DMS 273 (cell line): ENCODE measurements at regions not wholly inside any gene's neighbourhood (a gene's known extent, or its start where the extent isn't known, plus 50 kb on each side); places are given as distances from the start of the nearest gene placed in this dataset.

Experiments used
- DNase-seq: peaks from one replicate; lab custom pipeline; 2025; ENCODE audit not compliant: unreplicated experiment; lab: John Stamatoyannopoulos, UW

- DNase-seq = no peak
Observed at GRCh38 chr16:7990626-7991260, 599.6 kb downstream of the TMEM114 start.

GRCh38 chr16:7983676-7984075 lies 606.6 kb downstream of the TMEM114 start:
- no peak for DNase-seq

GRCh38 chr16:7980133-7980483 lies 610.2 kb downstream of the TMEM114 start:
- no peak for DNase-seq

- no peak for DNase-seq
Observed at GRCh38 chr16:7979448-7980132, 610.7 kb downstream of the TMEM114 start.

GRCh38 chr16:7976563-7976962 lies 613.7 kb downstream of the TMEM114 start:
- no peak for DNase-seq

- no peak for DNase-seq
Observed at GRCh38 chr16:7976125-7976524, 614.2 kb downstream of the TMEM114 start.

- no peak for DNase-seq
Observed at GRCh38 chr16:7967996-7968509, 622.3 kb downstream of the TMEM114 start.

GRCh38 chr16:7964744-7965143 lies 625.6 kb downstream of the TMEM114 start:
- DNase-seq = no peak

- DNase-seq = no peak
Observed at GRCh38 chr16:7964167-7964566, 626.1 kb downstream of the TMEM114 start.

- DNase-seq = no peak
Observed at GRCh38 chr16:7962091-7962879, 628.0 kb downstream of the TMEM114 start.

- DNase-seq = no peak
Observed at GRCh38 chr16:7957151-7957550, 624.5 kb downstream of the RBFOX1 start.

- no peak for DNase-seq
Observed at GRCh38 chr16:7953360-7953759, 620.7 kb downstream of the RBFOX1 start.

- no peak for DNase-seq
Observed at GRCh38 chr16:7946142-7946541, 613.5 kb downstream of the RBFOX1 start.

- no peak for DNase-seq
Observed at GRCh38 chr16:7938175-7938574, 605.5 kb downstream of the RBFOX1 start.

- no peak for DNase-seq
Observed at GRCh38 chr16:7921345-7921744, 588.7 kb downstream of the RBFOX1 start.

GRCh38 chr16:7919782-7920181 lies 587.1 kb downstream of the RBFOX1 start:
- DNase-seq = no peak

- DNase-seq = no peak
Observed at GRCh38 chr16:7914748-7915147, 582.1 kb downstream of the RBFOX1 start.

GRCh38 chr16:7912132-7912531 lies 579.5 kb downstream of the RBFOX1 start:
- no peak for DNase-seq

- no peak for DNase-seq
Observed at GRCh38 chr16:7910116-7910515, 577.5 kb downstream of the RBFOX1 start.

- no peak for DNase-seq
Observed at GRCh38 chr16:7888411-7888810, 555.8 kb downstream of the RBFOX1 start.

- DNase-seq = no peak
Observed at GRCh38 chr16:7887316-7887715, 554.7 kb downstream of the RBFOX1 start.

- DNase-seq = no peak
Observed at GRCh38 chr16:7871979-7872378, 539.3 kb downstream of the RBFOX1 start.
